ENCODE measurements at regions not wholly inside any gene's neighbourhood (a gene's known extent, or its start where the extent isn't known, plus 50 kb on each side); places are given as distances from the start of the nearest gene placed in this dataset.

GRCh38 chr12:45102818-45103217 lies 51.9 kb upstream of the DBX2 start:
- DNase-seq: no peak

GRCh38 chr12:45105996-45106395 lies 55.1 kb upstream of the DBX2 start:
- no peak for DNase-seq

- no peak for DNase-seq
These were observed 61.4 kb upstream of the DBX2 start for GRCh38 chr12:45112306-45112705.

GRCh38 chr12:45121224-45121623 lies 70.3 kb upstream of the DBX2 start:
- DNase-seq: no peak

GRCh38 chr12:45122768-45123380 lies 72.0 kb upstream of the DBX2 start:
- DNase-seq: no peak

GRCh38 chr12:45124485-45125155 lies 73.7 kb upstream of the DBX2 start:
- DNase-seq: no peak

GRCh38 chr12:45125997-45126396 lies 75.1 kb upstream of the DBX2 start:
- no peak for DNase-seq

- DNase-seq: no peak
These were observed 77.7 kb upstream of the DBX2 start for GRCh38 chr12:45128637-45129036.

- peak; percentile 45 for DNase-seq
These were observed 80.0 kb upstream of the DBX2 start for GRCh38 chr12:45130881-45131281.

GRCh38 chr12:45131506-45131905 lies 80.6 kb upstream of the DBX2 start:
- no peak for DNase-seq

- DNase-seq: no peak
These were observed 77.3 kb upstream of the ANO6 start for GRCh38 chr12:45138609-45139008.

GRCh38 chr12:45148006-45148405 lies 67.9 kb upstream of the ANO6 start:
- no peak for DNase-seq

GRCh38 chr12:45148619-45149018 lies 67.3 kb upstream of the ANO6 start:
- no peak for DNase-seq

- DNase-seq: no peak
These were observed 50.6 kb upstream of the ANO6 start for GRCh38 chr12:45165284-45165683.

- no peak for DNase-seq
These were observed 49.8 kb upstream of the ANO6 start for GRCh38 chr12:45166056-45166455.

Data from DMS79 (cell line).